K562 (cell line): ENCODE measurements at regions not wholly inside any gene's neighbourhood (a gene's known extent, or its start where the extent isn't known, plus 50 kb on each side); places are given as distances from the start of the nearest gene placed in this dataset.

Experiments
- AFF1 ChIP-seq, 2 experiments: fragments of 450-650 bp; IDR thresholded peaks; 2 replicates each; pipeline ENCODE4 v1.6.1; 2018; ENCODE audit warnings: mild to moderate bottlenecking in 2 of 2, low read depth in 1 of 2; ENCODE audit not compliant: partially characterized antibody in 2 of 2
- CREB3 ChIP-seq: fragments of 450-650 bp; conservative IDR thresholded peaks from 2 replicates; pipeline ENCODE4 v1.6.1; 2016; ENCODE audit warnings: missing genetic modification characterization, low read depth, mild to moderate bottlenecking, missing compliant biosample characterization, moderate library complexity
- EGR1 ChIP-seq: fragments of 450-650 bp; conservative IDR thresholded peaks from 2 replicates; pipeline ENCODE4 v1.6.1; 2017; ENCODE audit warnings: mild to moderate bottlenecking
- HDAC8 ChIP-seq: fragments of 450-650 bp; IDR thresholded peaks from 2 replicates; pipeline ENCODE4 v1.6.1; 2016; ENCODE audit warnings: mild to moderate bottlenecking, missing genetic modification characterization, moderate library complexity, missing compliant biosample characterization
- MXI1 ChIP-seq: IDR thresholded peaks from 2 replicates; pipeline ENCODE4 v1.6.1; 2011; ENCODE audit warnings: low read depth, mild to moderate bottlenecking, improper control_type of control experiment, low read length
- SMARCB1 ChIP-seq: IDR thresholded peaks from 2 replicates; pipeline ENCODE4 v1.6.1; 2011; ENCODE audit warnings: improper control_type of control experiment, low read depth; ENCODE audit not compliant: insufficient read length
- TCFL5 ChIP-seq: fragments of 250-450 bp; sonication (Bioruptor Pico); conservative IDR thresholded peaks from 2 replicates; pipeline ENCODE4 v1.6.1; 2021; ENCODE audit warnings: mild to moderate bottlenecking, moderate library complexity, matching md5 sums
- XRCC4 ChIP-seq: IDR thresholded peaks from one replicate; pipeline ENCODE4 v1.6.1; 2011; ENCODE audit not compliant: insufficient read depth, insufficient read length; ENCODE audit errors: extremely low read depth
- ZBTB33 ChIP-seq: sonication (generic); formaldehyde crosslinking; IDR thresholded peaks from 2 replicates; pipeline ENCODE4 v1.8.1; 2023; ENCODE audit warnings: mild to moderate bottlenecking, missing genetic modification reagents
- ZNF695 ChIP-seq: fragments of 450-650 bp; formaldehyde crosslinking; IDR thresholded peaks from 2 replicates; pipeline ENCODE4 v1.4.0; 2020; ENCODE audit warnings: mild to moderate bottlenecking, moderate library complexity
- ZNF717 ChIP-seq: fragments of 250-450 bp; sonication (Bioruptor Pico); IDR thresholded peaks from 2 replicates; pipeline ENCODE4 v1.5.0; 2021

GRCh38 chr22:49332691-49333090 lies 495.0 kb downstream of the BRD1 start (continued):
- TF ChIP-seq XRCC4 = no peak
- TF ChIP-seq CREB3 (tag) = no peak
- no peak for TF ChIP-seq EGR1
- no peak for TF ChIP-seq ZNF695 (CRISPR knock-in tag)
- no peak for TF ChIP-seq TCFL5
- no peak for TF ChIP-seq AFF1 (IDR thresholded peaks at IDR 0.05; ENCODE audit: low read depth in 1 of 2, partially characterized antibody in 2 of 2)
- TF ChIP-seq ZBTB33 = no peak
- TF ChIP-seq SMARCB1 = no peak
- no peak for TF ChIP-seq HDAC8
- no peak for TF ChIP-seq ZNF717 (CRISPR knock-in tag)
- TF ChIP-seq MXI1 = no peak
